ENCODE measurements at regions not wholly inside any gene's neighbourhood (a gene's known extent, or its start where the extent isn't known, plus 50 kb on each side); places are given as distances from the start of the nearest gene placed in this dataset.

- no peak for DNase-seq (ENCODE audit: low read depth)
- no peak overlapping the region for H3K4me3 ChIP-seq (ENCODE audit: control insufficient read depth, low read depth, low read length)
- no peak for TF ChIP-seq CTCF (IDR thresholded peaks at IDR 0.05; ENCODE audit: control insufficient read depth, insufficient read depth, low read depth, low read length, missing control alignments)
These were observed 354.8 kb upstream of the DNAJC19 start for GRCh38 chr3:181344331-181344730.

GRCh38 chr3:181336597-181336996 is 347.1 kb upstream of the DNAJC19 start:
- TF ChIP-seq CTCF (IDR thresholded peaks at IDR 0.05; ENCODE audit: control insufficient read depth, insufficient read depth, low read depth, low read length, missing control alignments), result no peak
- H3K4me3 ChIP-seq (ENCODE audit: control insufficient read depth, low read depth, low read length), result no peak overlapping the region
- DNase-seq (ENCODE audit: low read depth), result no peak

- no peak for DNase-seq (ENCODE audit: low read depth)
- TF ChIP-seq CTCF (IDR thresholded peaks at IDR 0.05; ENCODE audit: control insufficient read depth, insufficient read depth, low read depth, low read length, missing control alignments), result no peak
- H3K4me3 ChIP-seq (ENCODE audit: control insufficient read depth, low read depth, low read length), result no peak overlapping the region
These were observed 343.9 kb upstream of the DNAJC19 start for GRCh38 chr3:181333394-181333793.

GRCh38 chr3:181330821-181331563 is 341.5 kb upstream of the DNAJC19 start:
- no peak for DNase-seq (ENCODE audit: low read depth)
- no peak overlapping the region for H3K4me3 ChIP-seq (ENCODE audit: control insufficient read depth, low read depth, low read length)
- no peak for TF ChIP-seq CTCF (IDR thresholded peaks at IDR 0.05; ENCODE audit: control insufficient read depth, insufficient read depth, low read depth, low read length, missing control alignments)

GRCh38 chr3:181330257-181330656 is 340.7 kb upstream of the DNAJC19 start:
- no peak overlapping the region for H3K4me3 ChIP-seq (ENCODE audit: control insufficient read depth, low read depth, low read length)
- TF ChIP-seq CTCF (IDR thresholded peaks at IDR 0.05; ENCODE audit: control insufficient read depth, insufficient read depth, low read depth, low read length, missing control alignments), result no peak
- no peak for DNase-seq (ENCODE audit: low read depth)

GRCh38 chr3:181329024-181329423 is 339.5 kb upstream of the DNAJC19 start:
- H3K4me3 ChIP-seq (ENCODE audit: control insufficient read depth, low read depth, low read length), result no peak overlapping the region
- DNase-seq (ENCODE audit: low read depth), result no peak
- no peak for TF ChIP-seq CTCF (IDR thresholded peaks at IDR 0.05; ENCODE audit: control insufficient read depth, insufficient read depth, low read depth, low read length, missing control alignments)
